Mesothelial cell of epicardium (in vitro differentiated cells): ENCODE measurements at regions not wholly inside any gene's neighbourhood (a gene's known extent, or its start where the extent isn't known, plus 50 kb on each side); places are given as distances from the start of the nearest gene placed in this dataset.
"Not testable (repeated sequence)": the region's sequence is repeated elsewhere in the genome, so short reads cannot be mapped to it uniquely, and the experiment has no call there.

ENCODE experiments used
- DNase-seq, 2 experiments: peaks; one replicate each; pipeline ENCODE4 v3.0.0; 2021; ENCODE audit warnings: low spot score in 2 of 2; ENCODE audit not compliant: unreplicated experiment in 2 of 2
- H3K27ac Mint-ChIP-seq: 2 replicates; pipeline ENCODE4 v1.8.0; 2021; ENCODE audit warnings: mixed read lengths
- H3K27me3 Mint-ChIP-seq: 2 replicates; pipeline ENCODE4 v1.8.0; 2021; ENCODE audit warnings: low read depth, mixed read lengths
- H3K36me3 Mint-ChIP-seq: 2 replicates; pipeline ENCODE4 v1.8.0; 2021; ENCODE audit warnings: mixed read lengths
- H3K4me1 Mint-ChIP-seq: 2 replicates; pipeline ENCODE4 v1.8.0; 2021; ENCODE audit warnings: mixed read lengths
- H3K4me3 Mint-ChIP-seq: 2 replicates; pipeline ENCODE4 v1.8.0; 2021; ENCODE audit warnings: mild to moderate bottlenecking, moderate library complexity, mixed read lengths
- H3K9me3 Mint-ChIP-seq: 2 replicates; pipeline ENCODE4 v1.8.0; 2021; ENCODE audit warnings: mixed read lengths
- TF ChIP-seq, protein P1 (sequence below): fragments of 200-600 bp; sonication (generic); IDR thresholded peaks from one replicate; pipeline ENCODE4 v1.5.0; 2021; ENCODE audit warnings: antibody characterized with exemption; ENCODE audit not compliant: unreplicated experiment

DNA sequence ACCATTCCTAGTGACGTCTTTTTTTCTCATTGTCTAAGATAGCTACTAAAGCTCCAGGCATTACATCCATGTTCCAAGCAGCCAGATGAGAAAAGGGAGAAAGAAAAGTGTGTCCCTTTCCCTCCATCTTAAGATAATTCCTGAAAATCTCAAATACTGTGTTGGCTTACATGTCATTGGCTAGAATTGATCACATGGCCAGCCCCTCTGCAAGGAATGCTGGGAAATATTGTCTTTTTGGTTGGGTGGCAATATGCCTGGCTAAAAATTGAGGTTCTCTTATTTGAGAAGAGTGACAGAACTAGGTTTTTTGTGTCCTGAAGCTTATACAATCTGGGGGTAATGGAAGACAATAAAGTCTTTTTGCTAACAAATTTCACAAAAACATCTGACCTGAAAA is 264.3 kb downstream of the RPAP3 start:
- DNase-seq: no peak
- no peaks in the 10 kb centered on the region for H3K27me3 Mint-ChIP-seq
- TF ChIP-seq, protein P1, sequence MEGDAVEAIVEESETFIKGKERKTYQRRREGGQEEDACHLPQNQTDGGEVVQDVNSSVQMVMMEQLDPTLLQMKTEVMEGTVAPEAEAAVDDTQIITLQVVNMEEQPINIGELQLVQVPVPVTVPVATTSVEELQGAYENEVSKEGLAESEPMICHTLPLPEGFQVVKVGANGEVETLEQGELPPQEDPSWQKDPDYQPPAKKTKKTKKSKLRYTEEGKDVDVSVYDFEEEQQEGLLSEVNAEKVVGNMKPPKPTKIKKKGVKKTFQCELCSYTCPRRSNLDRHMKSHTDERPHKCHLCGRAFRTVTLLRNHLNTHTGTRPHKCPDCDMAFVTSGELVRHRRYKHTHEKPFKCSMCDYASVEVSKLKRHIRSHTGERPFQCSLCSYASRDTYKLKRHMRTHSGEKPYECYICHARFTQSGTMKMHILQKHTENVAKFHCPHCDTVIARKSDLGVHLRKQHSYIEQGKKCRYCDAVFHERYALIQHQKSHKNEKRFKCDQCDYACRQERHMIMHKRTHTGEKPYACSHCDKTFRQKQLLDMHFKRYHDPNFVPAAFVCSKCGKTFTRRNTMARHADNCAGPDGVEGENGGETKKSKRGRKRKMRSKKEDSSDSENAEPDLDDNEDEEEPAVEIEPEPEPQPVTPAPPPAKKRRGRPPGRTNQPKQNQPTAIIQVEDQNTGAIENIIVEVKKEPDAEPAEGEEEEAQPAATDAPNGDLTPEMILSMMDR: no peak
- no peak overlapping the region for H3K27ac Mint-ChIP-seq
- no peaks in the 10 kb centered on the region for H3K4me1 Mint-ChIP-seq
- H3K4me3 Mint-ChIP-seq: no peak overlapping the region
- H3K9me3 Mint-ChIP-seq: peaks cover 61% of the 10 kb centered on the region
- no peaks in the 10 kb centered on the region for H3K36me3 Mint-ChIP-seq

DNA sequence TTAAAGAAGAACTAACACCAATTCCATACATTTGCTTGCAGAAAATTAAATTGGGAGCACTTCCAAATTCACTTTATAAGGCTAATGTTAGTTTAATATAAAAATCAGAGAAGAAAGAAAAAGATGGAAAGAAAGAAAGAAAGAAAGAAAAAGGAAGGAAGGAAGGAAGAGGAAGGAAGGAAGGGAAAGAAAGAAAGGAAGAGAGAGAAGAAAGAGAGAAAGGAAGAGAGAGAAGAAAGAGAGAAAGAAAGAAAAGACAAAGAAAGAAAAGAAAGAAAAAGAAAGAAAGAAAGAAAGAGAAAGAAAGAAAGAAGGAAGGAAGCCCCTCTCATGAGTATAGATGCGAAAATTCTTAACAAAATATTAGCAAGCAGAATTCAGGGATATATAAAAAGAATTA is 267.7 kb downstream of the RPAP3 start:
- no peaks in the 10 kb centered on the region for H3K4me1 Mint-ChIP-seq
- no peaks in the 10 kb centered on the region for H3K27me3 Mint-ChIP-seq
- H3K9me3 Mint-ChIP-seq: peaks cover 66% of the 10 kb centered on the region
- H3K27ac Mint-ChIP-seq: no peak overlapping the region
- DNase-seq: no peak
- TF ChIP-seq, protein P1: no peak
- no peaks in the 10 kb centered on the region for H3K36me3 Mint-ChIP-seq
- H3K4me3 Mint-ChIP-seq: no peak overlapping the region

DNA sequence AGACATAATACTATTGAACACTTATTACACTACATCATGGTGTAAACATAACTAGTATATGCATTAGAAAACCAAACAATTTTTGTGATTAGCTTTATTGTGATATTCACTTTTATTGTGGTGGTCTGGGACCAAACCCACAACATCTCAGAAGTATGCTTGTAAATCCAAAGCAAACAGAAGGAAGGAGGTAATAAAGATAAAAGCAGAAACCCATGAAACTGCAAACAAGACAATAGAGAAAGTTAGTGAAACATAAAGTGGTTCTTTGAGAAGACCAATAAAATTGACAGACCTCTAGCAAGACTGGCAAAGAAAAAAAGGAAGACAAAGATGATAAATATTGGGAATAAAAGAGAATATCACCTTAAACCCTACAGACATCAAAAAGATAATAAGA is 268.3 kb downstream of the RPAP3 start:
- Mint-ChIP-seq H3K27ac (no peak overlapping the region), H3K4me1 (no peaks in the 10 kb centered on the region), H3K4me3 (no peak overlapping the region), H3K9me3 (peaks cover 64% of the 10 kb centered on the region), H3K36me3 (no peaks in the 10 kb centered on the region), H3K27me3 (no peaks in the 10 kb centered on the region)
- TF ChIP-seq, protein P1: no peak
- no peak for DNase-seq

DNA sequence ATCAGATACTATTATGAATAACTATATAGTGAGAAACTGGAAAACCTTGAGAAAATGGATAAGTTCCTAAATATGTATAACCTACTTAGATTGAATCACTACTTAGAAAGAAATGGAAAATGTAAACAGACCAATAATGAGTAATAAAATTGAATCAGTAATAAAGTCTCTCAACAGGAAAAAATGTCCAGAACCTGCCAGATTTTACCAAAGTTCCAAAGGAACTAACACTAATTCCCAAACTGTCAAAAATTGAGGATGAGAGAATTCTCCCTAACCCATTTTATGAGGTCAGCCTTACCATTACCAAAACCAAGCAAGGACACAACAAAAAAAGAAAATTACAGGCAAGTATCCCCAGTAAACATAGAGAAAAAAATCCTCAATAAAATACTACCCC is 272.0 kb downstream of the RPAP3 start:
- H3K4me1 Mint-ChIP-seq: no peaks in the 10 kb centered on the region
- H3K27me3 Mint-ChIP-seq: no peaks in the 10 kb centered on the region
- no peak for DNase-seq
- H3K9me3 Mint-ChIP-seq: peaks cover 46% of the 10 kb centered on the region
- TF ChIP-seq, protein P1: no peak
- H3K4me3 Mint-ChIP-seq: no peak overlapping the region
- no peak overlapping the region for H3K27ac Mint-ChIP-seq
- H3K36me3 Mint-ChIP-seq: no peaks in the 10 kb centered on the region

DNA sequence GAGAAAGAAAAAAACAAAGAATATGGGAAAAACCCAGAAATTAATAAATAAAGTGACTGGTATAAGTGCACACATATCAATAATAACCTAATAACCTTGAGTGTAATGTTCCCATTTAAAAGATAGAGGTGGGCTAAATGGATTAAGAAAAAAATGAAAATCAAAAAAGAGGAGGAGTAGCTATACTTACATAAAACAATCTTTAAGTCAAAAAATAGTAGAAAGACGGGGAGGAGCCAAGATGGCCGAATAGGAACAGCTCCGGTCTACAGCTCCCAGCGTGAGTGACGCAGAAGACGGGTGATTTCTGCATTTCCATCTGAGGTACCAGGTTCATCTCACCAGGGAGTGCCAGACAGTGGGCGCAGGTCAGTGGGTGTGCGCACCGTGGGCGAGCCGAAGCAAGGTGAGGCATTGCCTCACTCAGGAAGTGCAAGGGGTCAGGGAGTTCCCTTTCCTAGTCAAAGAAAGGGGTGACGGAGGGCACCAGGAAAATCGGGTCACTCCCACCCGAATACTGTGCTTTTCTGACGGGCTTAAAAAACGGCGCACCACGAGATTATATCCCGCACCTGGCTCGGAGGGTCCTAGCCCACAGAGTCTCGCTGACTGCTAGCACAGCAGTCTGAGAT is 279.0 kb downstream of the RPAP3 start:
- H3K4me3 Mint-ChIP-seq, H3K27ac Mint-ChIP-seq, H3K27me3 Mint-ChIP-seq, H3K36me3 Mint-ChIP-seq, H3K4me1 Mint-ChIP-seq, DNase-seq: not testable (repeated sequence)
- H3K9me3 Mint-ChIP-seq: peaks cover 15% of the 10 kb centered on the region

DNA sequence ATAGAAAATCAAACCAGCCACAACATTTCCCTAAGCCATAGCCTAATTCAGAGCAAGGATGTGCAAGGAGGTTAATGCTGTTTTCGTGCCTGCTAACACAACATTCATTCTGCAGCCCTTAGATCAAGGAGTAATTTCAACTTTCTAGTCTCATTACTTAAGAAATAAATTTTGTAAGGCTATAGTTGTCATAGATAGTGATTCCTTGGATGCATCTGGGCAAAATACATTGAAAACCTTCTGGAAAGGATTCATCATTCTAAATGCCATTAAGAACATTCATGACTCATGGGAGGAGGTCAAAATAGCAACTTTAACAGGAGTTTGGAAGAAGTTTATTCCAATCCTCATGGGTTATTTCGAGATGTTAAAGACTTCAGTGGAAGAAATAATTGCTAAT is 283.2 kb downstream of the RPAP3 start:
- H3K27me3 Mint-ChIP-seq: no peaks in the 10 kb centered on the region
- DNase-seq: no peak
- no peaks in the 10 kb centered on the region for H3K36me3 Mint-ChIP-seq
- H3K4me1 Mint-ChIP-seq: no peaks in the 10 kb centered on the region
- no peak overlapping the region for H3K27ac Mint-ChIP-seq
- TF ChIP-seq, protein P1: no peak
- peaks cover 15% of the 10 kb centered on the region for H3K9me3 Mint-ChIP-seq
- no peak overlapping the region for H3K4me3 Mint-ChIP-seq
